ENCODE measurements at regions not wholly inside any gene's neighbourhood (a gene's known extent, or its start where the extent isn't known, plus 50 kb on each side); places are given as distances from the start of the nearest gene placed in this dataset.

- no peak for DNase-seq (ENCODE audit: low spot score)
- peaks cover 9% of the 10 kb centered on the region for H3K4me1 Mint-ChIP-seq (ENCODE audit: low read depth)
- H3K27ac Mint-ChIP-seq (ENCODE audit: unreplicated experiment): peak overlapping the region; percentile 37
- no peak for TF ChIP-seq CTCF (IDR thresholded peaks at IDR 0.05)
- H3K36me3 Mint-ChIP-seq (ENCODE audit: low read depth): no peaks in the 10 kb centered on the region
- H3K27me3 Mint-ChIP-seq (ENCODE audit: low read depth): no peaks in the 10 kb centered on the region
- H3K9me3 Mint-ChIP-seq (ENCODE audit: low read depth): no peaks in the 10 kb centered on the region
- H3K4me3 Mint-ChIP-seq (ENCODE audit: unreplicated experiment): no peak overlapping the region
Measured at GRCh38 chr5:122715095-122715494, 59.8 kb upstream of the SNX2 start.

- Mint-ChIP-seq H3K36me3 (ENCODE audit: low read depth) (no peaks in the 10 kb centered on the region), H3K27ac (ENCODE audit: unreplicated experiment) (no peak overlapping the region), H3K9me3 (ENCODE audit: low read depth) (no peaks in the 10 kb centered on the region), H3K4me1 (ENCODE audit: low read depth) (peaks cover 13% of the 10 kb centered on the region), H3K27me3 (ENCODE audit: low read depth) (no peaks in the 10 kb centered on the region), H3K4me3 (ENCODE audit: unreplicated experiment) (no peak overlapping the region)
- TF ChIP-seq CTCF (IDR thresholded peaks at IDR 0.05): no peak
- no peak for DNase-seq (ENCODE audit: low spot score)
Measured at GRCh38 chr5:122718611-122719010, 56.3 kb upstream of the SNX2 start.

GRCh38 chr5:122719991-122720746 is 54.7 kb upstream of the SNX2 start:
- no peak overlapping the region for H3K27ac Mint-ChIP-seq (ENCODE audit: unreplicated experiment)
- peaks cover 11% of the 10 kb centered on the region for H3K4me1 Mint-ChIP-seq (ENCODE audit: low read depth)
- no peak for TF ChIP-seq CTCF (IDR thresholded peaks at IDR 0.05)
- no peak for DNase-seq (ENCODE audit: low spot score)
- no peaks in the 10 kb centered on the region for H3K27me3 Mint-ChIP-seq (ENCODE audit: low read depth)
- no peaks in the 10 kb centered on the region for H3K36me3 Mint-ChIP-seq (ENCODE audit: low read depth)
- H3K9me3 Mint-ChIP-seq (ENCODE audit: low read depth): no peaks in the 10 kb centered on the region
- no peak overlapping the region for H3K4me3 Mint-ChIP-seq (ENCODE audit: unreplicated experiment)

- H3K4me3 Mint-ChIP-seq (ENCODE audit: unreplicated experiment): no peak overlapping the region
- peaks cover 8% of the 10 kb centered on the region for H3K4me1 Mint-ChIP-seq (ENCODE audit: low read depth)
- TF ChIP-seq CTCF (IDR thresholded peaks at IDR 0.05): no peak
- no peaks in the 10 kb centered on the region for H3K27me3 Mint-ChIP-seq (ENCODE audit: low read depth)
- H3K36me3 Mint-ChIP-seq (ENCODE audit: low read depth): no peaks in the 10 kb centered on the region
- no peaks in the 10 kb centered on the region for H3K9me3 Mint-ChIP-seq (ENCODE audit: low read depth)
- no peak overlapping the region for H3K27ac Mint-ChIP-seq (ENCODE audit: unreplicated experiment)
- no peak for DNase-seq (ENCODE audit: low spot score)
Measured at GRCh38 chr5:122721127-122721526, 53.8 kb upstream of the SNX2 start.

GRCh38 chr5:122722341-122722740 is 52.5 kb upstream of the SNX2 start:
- DNase-seq (ENCODE audit: low spot score): no peak
- Mint-ChIP-seq H3K36me3 (ENCODE audit: low read depth) (no peaks in the 10 kb centered on the region), H3K27me3 (ENCODE audit: low read depth) (no peaks in the 10 kb centered on the region), H3K4me1 (ENCODE audit: low read depth) (peaks cover 14% of the 10 kb centered on the region), H3K27ac (ENCODE audit: unreplicated experiment) (no peak overlapping the region), H3K9me3 (ENCODE audit: low read depth) (no peaks in the 10 kb centered on the region), H3K4me3 (ENCODE audit: unreplicated experiment) (no peak overlapping the region)
- no peak for TF ChIP-seq CTCF (IDR thresholded peaks at IDR 0.05)

Measured in chondrocyte (in vitro differentiated cells).